HCT116 (cell line): ENCODE measurements at regions not wholly inside any gene's neighbourhood (a gene's known extent, or its start where the extent isn't known, plus 50 kb on each side); places are given as distances from the start of the nearest gene placed in this dataset.

Source experiments
- ATAC-seq: fragments of 200-7000 bp; cut with Tn5 transposase; 2 replicates; pipeline ENCODE4 v1.9.1; 2020; ENCODE audit warnings: mild to moderate bottlenecking, moderate library complexity
- BruUV-seq: library from RNA; stranded (reverse); fragments of 400-500 nt; replicated peaks from 2 replicates; lab custom pipeline; 2021; lab: Mats Ljungman, UMichigan
- CTCF ChIA-PET: fragments of 300-600 bp; sonication (Branson Sonifier 250); formaldehyde crosslinking; loops from one replicate; lab custom pipeline; 2021; ENCODE audit warnings: antibody characterized with exemption; lab: Charles Lee
- POLR2A ChIA-PET: fragments of 300-600, 350-600 bp; sonication (Branson Sonifier 250); formaldehyde crosslinking; loops from one replicate; lab custom pipeline; 2021; ENCODE audit warnings: antibody characterized with exemption; lab: Charles Lee
- RAD21 ChIA-PET, 2 experiments: fragments of 300-600 bp; sonication (Branson Sonifier 250); formaldehyde crosslinking; loops; one replicate each; lab custom pipeline; 2023; ENCODE audit warnings: low total read pairs in 2 of 2; ENCODE audit not compliant: uncharacterized antibody in 2 of 2, unreplicated experiment in 2 of 2, low non-redundant PET in 1 of 2; lab: Charles Lee
- DNase-seq: peaks from one replicate; pipeline ENCODE4 v3.0.0-alpha.2; 2010; ENCODE audit warnings: low read depth, low spot score
- H2AFZ ChIP-seq: fragments of 200-600 bp; shearing (Covaris generic), sonication (generic); 2 replicates; pipeline ENCODE4 v1.6.1; 2017; ENCODE audit warnings: low read depth, mixed run types, mixed read lengths, antibody characterized with exemption, low read length; ENCODE audit not compliant: poor library complexity, severe bottlenecking
- H3K27ac ChIP-seq: 2 replicates; pipeline ENCODE4 v1.5.1; 2012; ENCODE audit warnings: low read depth, low read length
- H3K27me3 ChIP-seq: fragments of 200-600 bp; sonication (generic); 2 replicates; pipeline ENCODE4 v1.6.1; 2016; ENCODE audit warnings: mixed run types, low read length, mixed read lengths; ENCODE audit not compliant: insufficient read depth
- H3K36me3 ChIP-seq, 2 experiments: fragments of 200-500 bp in 1 of 2; fragments of 200-600 bp in 1 of 2; sonication (Bioruptor generic) in 1 of 2; sonication (generic) in 1 of 2; 2 replicates each; pipeline versions ENCODE4 v1.5.1 to v1.6.1; 2014 to 2016; ENCODE audit warnings: low read length in 2 of 2, inconsistent platforms in 1 of 2, mixed read lengths in 1 of 2, mixed run types in 1 of 2; ENCODE audit not compliant: insufficient read depth in 2 of 2, control insufficient read depth in 1 of 2
- H3K4me1 ChIP-seq, 2 experiments: fragments of 200-600 bp in 1 of 2; sonication (generic) in 1 of 2; 2 replicates each; pipeline versions ENCODE4 v1.5.1 to v1.6.1; 2012 to 2017; ENCODE audit warnings: low read length in 2 of 2, inconsistent platforms in 1 of 2, mild to moderate bottlenecking in 1 of 2, mixed read lengths in 1 of 2, mixed run types in 1 of 2, moderate library complexity in 1 of 2; ENCODE audit not compliant: insufficient read depth in 2 of 2, control insufficient read depth in 1 of 2
- H3K4me2 ChIP-seq: fragments of 200-600 bp; sonication (generic); 2 replicates; pipeline ENCODE4 v1.6.1; 2017; ENCODE audit warnings: mixed run types, low read length, mixed read lengths
- H3K4me3 ChIP-seq, 2 experiments: fragments of 200-600 bp in 1 of 2; sonication (generic) in 1 of 2; replicated peaks in 1 of 2; 2 replicates each; pipeline ENCODE4 v1.5.1; 2011 to 2016; ENCODE audit warnings: low read length in 2 of 2, control low read depth in 1 of 2, low read depth in 1 of 2, mild to moderate bottlenecking in 1 of 2, mixed read lengths in 1 of 2, mixed run types in 1 of 2
- H3K79me2 ChIP-seq: fragments of 200-600 bp; sonication (generic); 2 replicates; pipeline ENCODE4 v1.6.1; 2017; ENCODE audit warnings: mild to moderate bottlenecking, mixed run types, low read length, moderate library complexity, mixed read lengths; ENCODE audit not compliant: insufficient read depth
- H3K9ac ChIP-seq: fragments of 200-600 bp; sonication (generic); 2 replicates; pipeline ENCODE4 v1.6.1; 2016; ENCODE audit warnings: low read length, mixed read lengths
- H3K9me2 ChIP-seq: fragments of 200-600 bp; sonication (generic), shearing (Covaris generic); 2 replicates; pipeline ENCODE4 v1.6.1; 2017; ENCODE audit warnings: mixed run types, mild to moderate bottlenecking, moderate library complexity; ENCODE audit not compliant: insufficient read depth
- H3K9me3 ChIP-seq, 2 experiments: fragments of 200-500 bp in 1 of 2; fragments of 200-600 bp in 1 of 2; sonication (Bioruptor generic) in 1 of 2; sonication (generic) in 1 of 2; 2 replicates each; pipeline ENCODE4 v1.6.1; 2014 to 2017; ENCODE audit warnings: low read length in 2 of 2, mixed read lengths in 2 of 2, inconsistent platforms in 1 of 2, low read depth in 1 of 2, mild to moderate bottlenecking in 1 of 2, mixed run types in 1 of 2, moderate library complexity in 1 of 2; ENCODE audit not compliant: control insufficient read depth in 1 of 2, insufficient read depth in 1 of 2
- H4K20me1 ChIP-seq: fragments of 200-600 bp; sonication (generic), shearing (Covaris generic); 2 replicates; pipeline ENCODE4 v1.6.1; 2017; ENCODE audit warnings: mixed run types, mild to moderate bottlenecking, moderate library complexity; ENCODE audit not compliant: insufficient read depth
- CBX3 ChIP-seq: IDR thresholded peaks from 2 replicates; pipeline ENCODE4 v1.6.1; 2012; ENCODE audit warnings: low read depth
- EGR1 ChIP-seq: IDR thresholded peaks from 2 replicates; pipeline ENCODE4 v1.6.1; 2012; ENCODE audit warnings: low read depth
- ELF1 ChIP-seq: IDR thresholded peaks from 2 replicates; pipeline ENCODE4 v1.6.1; 2012; ENCODE audit warnings: low read depth, borderline replicate concordance
- EZH2 ChIP-seq: fragments of 200-600 bp; sonication (generic); IDR thresholded peaks from 2 replicates; pipeline ENCODE4 v1.6.1; 2017; ENCODE audit warnings: antibody characterized with exemption, mixed run types
- EZH2phosphoT487 ChIP-seq: fragments of 200-600 bp; IDR thresholded peaks from 2 replicates; pipeline ENCODE4 v1.6.1; 2018; ENCODE audit warnings: antibody characterized with exemption, borderline replicate concordance
- FOSL1 ChIP-seq: IDR thresholded peaks from 2 replicates; pipeline ENCODE4 v1.6.1; 2012; ENCODE audit warnings: low read depth
- JUND ChIP-seq: IDR thresholded peaks from 2 replicates; pipeline ENCODE4 v1.6.1; 2012
- POLR2A ChIP-seq: IDR thresholded peaks from 2 replicates; pipeline ENCODE4 v1.7.0; 2011; ENCODE audit warnings: borderline replicate concordance; ENCODE audit not compliant: insufficient read depth, insufficient read length; ENCODE audit errors: extremely low read depth
- RAD21 ChIP-seq: IDR thresholded peaks from 2 replicates; pipeline ENCODE4 v1.6.1; 2012; ENCODE audit warnings: low read depth, mild to moderate bottlenecking
- SIN3A ChIP-seq: IDR thresholded peaks from 2 replicates; pipeline ENCODE4 v1.6.1; 2012; ENCODE audit warnings: low read depth
- SRF ChIP-seq: IDR thresholded peaks from 2 replicates; pipeline ENCODE4 v1.6.1; 2012; ENCODE audit warnings: low read depth
- TCF7L2 ChIP-seq: IDR thresholded peaks from 2 replicates; pipeline ENCODE4 v1.7.0; 2011; ENCODE audit warnings: borderline replicate concordance, inconsistent platforms; ENCODE audit not compliant: insufficient read depth, insufficient read length; ENCODE audit errors: extremely low read depth
- YY1 ChIP-seq: IDR thresholded peaks from 2 replicates; pipeline ENCODE4 v1.6.1; 2011; ENCODE audit warnings: low read length, low read depth, moderate library complexity, mild to moderate bottlenecking; ENCODE audit not compliant: insufficient replicate concordance; ENCODE audit errors: extremely low read depth
- ZFX ChIP-seq: fragments of 450-650 bp; IDR thresholded peaks from 2 replicates; pipeline ENCODE4 v1.6.1; 2017
- ZNF274 ChIP-seq: fragments of 200-500 bp; sonication (Bioruptor generic); IDR thresholded peaks from 2 replicates; pipeline ENCODE4 v1.6.1; 2014; ENCODE audit warnings: mild to moderate bottlenecking, low read depth, low read length, inconsistent platforms
- intact Hi-C: fragments of 100-400 bp; cut with micrococcal nuclease; formaldehyde crosslinking; loops from 2 replicates; pipeline ENCODE4 v1.10.0; 2022
- TF ChIP-seq, protein P1 (sequence below): IDR thresholded peaks from 2 replicates; pipeline ENCODE4 v1.6.1; 2011; ENCODE audit warnings: mild to moderate bottlenecking, low read length, moderate library complexity; ENCODE audit not compliant: insufficient replicate concordance; ENCODE audit errors: extremely low read depth
- TF ChIP-seq, protein P2 (sequence below), 3 experiments: fragments of 200-600 bp in 1 of 3; sonication (generic) in 1 of 3; IDR thresholded peaks in 2 of 3; conservative IDR thresholded peaks in 1 of 3; 2 replicates each; pipeline ENCODE4 v1.5.1; 2012 to 2017; ENCODE audit warnings: low read depth in 2 of 3, low read length in 2 of 3, antibody characterized with exemption in 1 of 3, borderline replicate concordance in 1 of 3, control low read depth in 1 of 3, mild to moderate bottlenecking in 1 of 3, mixed read lengths in 1 of 3, mixed run types in 1 of 3, moderate library complexity in 1 of 3; ENCODE audit not compliant: insufficient read depth in 1 of 3
- TF ChIP-seq, protein P3 (sequence below): IDR thresholded peaks from 2 replicates; pipeline ENCODE4 v1.6.1; 2012
- TF ChIP-seq, protein P4 (sequence below): IDR thresholded peaks from 2 replicates; pipeline ENCODE4 v1.6.1; 2012; ENCODE audit warnings: low read depth
- TF ChIP-seq, protein P5 (sequence below): IDR thresholded peaks from 2 replicates; pipeline ENCODE4 v1.6.1; 2012

DNA sequence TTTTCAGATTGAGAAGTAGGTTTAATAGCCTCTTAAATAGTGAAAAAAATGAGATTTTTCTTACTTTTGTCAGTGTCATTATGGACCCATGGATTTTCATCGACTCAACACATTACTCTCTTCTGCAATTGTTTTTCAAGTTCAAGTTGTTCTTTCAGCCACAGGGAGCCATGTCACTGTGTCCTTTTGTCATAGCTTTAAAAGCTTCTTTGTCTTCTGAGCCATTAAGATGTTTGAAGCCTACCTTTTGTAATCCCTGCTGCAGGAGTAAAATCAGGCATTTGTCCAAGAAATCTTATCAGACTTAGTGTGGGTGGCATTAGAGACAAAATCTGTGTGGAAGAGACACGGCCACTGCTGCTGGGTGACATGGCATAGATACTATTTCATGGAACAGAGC is 92.8 kb upstream of the ZP4 start:
- Histone ChIP-seq H3K9me2 (no peaks in the 10 kb centered on the region), H4K20me1 (no peaks in the 10 kb centered on the region), H3K27ac (no peak overlapping the region), H3K36me3 (no peaks in the 10 kb centered on the region), H3K9me3 (peaks cover 4 to 22% of the 10 kb centered on the region in 2 experiments; a peak in 2 of 4 replicates), H3K4me3 (no peak overlapping the region), H3K4me2 (no peak overlapping the region), H3K9ac (no peak overlapping the region), H3K4me1 (no peaks in the 10 kb centered on the region), H3K27me3 (no peaks in the 10 kb centered on the region), H3K79me2 (no peaks in the 10 kb centered on the region), H2AFZ (no peak overlapping the region)
- intact Hi-C loops, result no loop called here
- ChIA-PET RAD21 (no interaction called here), POLR2A (no interaction called here), CTCF (no interaction called here)
- TF ChIP-seq EZH2, result no peak
- no peak for TF ChIP-seq CBX3
- no peak for TF ChIP-seq EZH2phosphoT487
- no peak for TF ChIP-seq ZNF274
- TF ChIP-seq ZFX, result no peak
- TF ChIP-seq POLR2A, result no peak
- TF ChIP-seq, protein P1, sequence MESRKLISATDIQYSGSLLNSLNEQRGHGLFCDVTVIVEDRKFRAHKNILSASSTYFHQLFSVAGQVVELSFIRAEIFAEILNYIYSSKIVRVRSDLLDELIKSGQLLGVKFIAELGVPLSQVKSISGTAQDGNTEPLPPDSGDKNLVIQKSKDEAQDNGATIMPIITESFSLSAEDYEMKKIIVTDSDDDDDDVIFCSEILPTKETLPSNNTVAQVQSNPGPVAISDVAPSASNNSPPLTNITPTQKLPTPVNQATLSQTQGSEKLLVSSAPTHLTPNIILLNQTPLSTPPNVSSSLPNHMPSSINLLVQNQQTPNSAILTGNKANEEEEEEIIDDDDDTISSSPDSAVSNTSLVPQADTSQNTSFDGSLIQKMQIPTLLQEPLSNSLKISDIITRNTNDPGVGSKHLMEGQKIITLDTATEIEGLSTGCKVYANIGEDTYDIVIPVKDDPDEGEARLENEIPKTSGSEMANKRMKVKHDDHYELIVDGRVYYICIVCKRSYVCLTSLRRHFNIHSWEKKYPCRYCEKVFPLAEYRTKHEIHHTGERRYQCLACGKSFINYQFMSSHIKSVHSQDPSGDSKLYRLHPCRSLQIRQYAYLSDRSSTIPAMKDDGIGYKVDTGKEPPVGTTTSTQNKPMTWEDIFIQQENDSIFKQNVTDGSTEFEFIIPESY, result no peak
- TF ChIP-seq, protein P2, sequence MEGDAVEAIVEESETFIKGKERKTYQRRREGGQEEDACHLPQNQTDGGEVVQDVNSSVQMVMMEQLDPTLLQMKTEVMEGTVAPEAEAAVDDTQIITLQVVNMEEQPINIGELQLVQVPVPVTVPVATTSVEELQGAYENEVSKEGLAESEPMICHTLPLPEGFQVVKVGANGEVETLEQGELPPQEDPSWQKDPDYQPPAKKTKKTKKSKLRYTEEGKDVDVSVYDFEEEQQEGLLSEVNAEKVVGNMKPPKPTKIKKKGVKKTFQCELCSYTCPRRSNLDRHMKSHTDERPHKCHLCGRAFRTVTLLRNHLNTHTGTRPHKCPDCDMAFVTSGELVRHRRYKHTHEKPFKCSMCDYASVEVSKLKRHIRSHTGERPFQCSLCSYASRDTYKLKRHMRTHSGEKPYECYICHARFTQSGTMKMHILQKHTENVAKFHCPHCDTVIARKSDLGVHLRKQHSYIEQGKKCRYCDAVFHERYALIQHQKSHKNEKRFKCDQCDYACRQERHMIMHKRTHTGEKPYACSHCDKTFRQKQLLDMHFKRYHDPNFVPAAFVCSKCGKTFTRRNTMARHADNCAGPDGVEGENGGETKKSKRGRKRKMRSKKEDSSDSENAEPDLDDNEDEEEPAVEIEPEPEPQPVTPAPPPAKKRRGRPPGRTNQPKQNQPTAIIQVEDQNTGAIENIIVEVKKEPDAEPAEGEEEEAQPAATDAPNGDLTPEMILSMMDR (IDR thresholded peaks at IDR 0.05 in 2 of 3, conservative IDR thresholded peaks at IDR 0.05 in 1 of 3; ENCODE audit: borderline replicate concordance in 1 of 3, insufficient read depth in 1 of 3, low read depth in 2 of 3, low read length in 2 of 3), result no peak
- TF ChIP-seq JUND, result no peak
- no peak for TF ChIP-seq ELF1
- TF ChIP-seq, protein P3, sequence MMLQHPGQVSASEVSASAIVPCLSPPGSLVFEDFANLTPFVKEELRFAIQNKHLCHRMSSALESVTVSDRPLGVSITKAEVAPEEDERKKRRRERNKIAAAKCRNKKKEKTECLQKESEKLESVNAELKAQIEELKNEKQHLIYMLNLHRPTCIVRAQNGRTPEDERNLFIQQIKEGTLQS, result no peak
- no peak for TF ChIP-seq SRF
- no peak for TF ChIP-seq TCF7L2
- TF ChIP-seq, protein P4, sequence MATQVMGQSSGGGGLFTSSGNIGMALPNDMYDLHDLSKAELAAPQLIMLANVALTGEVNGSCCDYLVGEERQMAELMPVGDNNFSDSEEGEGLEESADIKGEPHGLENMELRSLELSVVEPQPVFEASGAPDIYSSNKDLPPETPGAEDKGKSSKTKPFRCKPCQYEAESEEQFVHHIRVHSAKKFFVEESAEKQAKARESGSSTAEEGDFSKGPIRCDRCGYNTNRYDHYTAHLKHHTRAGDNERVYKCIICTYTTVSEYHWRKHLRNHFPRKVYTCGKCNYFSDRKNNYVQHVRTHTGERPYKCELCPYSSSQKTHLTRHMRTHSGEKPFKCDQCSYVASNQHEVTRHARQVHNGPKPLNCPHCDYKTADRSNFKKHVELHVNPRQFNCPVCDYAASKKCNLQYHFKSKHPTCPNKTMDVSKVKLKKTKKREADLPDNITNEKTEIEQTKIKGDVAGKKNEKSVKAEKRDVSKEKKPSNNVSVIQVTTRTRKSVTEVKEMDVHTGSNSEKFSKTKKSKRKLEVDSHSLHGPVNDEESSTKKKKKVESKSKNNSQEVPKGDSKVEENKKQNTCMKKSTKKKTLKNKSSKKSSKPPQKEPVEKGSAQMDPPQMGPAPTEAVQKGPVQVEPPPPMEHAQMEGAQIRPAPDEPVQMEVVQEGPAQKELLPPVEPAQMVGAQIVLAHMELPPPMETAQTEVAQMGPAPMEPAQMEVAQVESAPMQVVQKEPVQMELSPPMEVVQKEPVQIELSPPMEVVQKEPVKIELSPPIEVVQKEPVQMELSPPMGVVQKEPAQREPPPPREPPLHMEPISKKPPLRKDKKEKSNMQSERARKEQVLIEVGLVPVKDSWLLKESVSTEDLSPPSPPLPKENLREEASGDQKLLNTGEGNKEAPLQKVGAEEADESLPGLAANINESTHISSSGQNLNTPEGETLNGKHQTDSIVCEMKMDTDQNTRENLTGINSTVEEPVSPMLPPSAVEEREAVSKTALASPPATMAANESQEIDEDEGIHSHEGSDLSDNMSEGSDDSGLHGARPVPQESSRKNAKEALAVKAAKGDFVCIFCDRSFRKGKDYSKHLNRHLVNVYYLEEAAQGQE, result no peak
- no peak for TF ChIP-seq SIN3A
- TF ChIP-seq, protein P5, sequence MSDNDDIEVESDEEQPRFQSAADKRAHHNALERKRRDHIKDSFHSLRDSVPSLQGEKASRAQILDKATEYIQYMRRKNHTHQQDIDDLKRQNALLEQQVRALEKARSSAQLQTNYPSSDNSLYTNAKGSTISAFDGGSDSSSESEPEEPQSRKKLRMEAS, result no peak
- TF ChIP-seq FOSL1, result no peak
- TF ChIP-seq RAD21, result no peak
- TF ChIP-seq YY1, result no peak
- no peak for TF ChIP-seq EGR1
- ATAC-seq, result no peak
- BruUV-seq, result no TSS peak
- DNase-seq, result no peak
